H9 (cell line): ENCODE measurements at regions not wholly inside any gene's neighbourhood (a gene's known extent, or its start where the extent isn't known, plus 50 kb on each side); places are given as distances from the start of the nearest gene placed in this dataset.

ENCODE experiments used
- DNase-seq: peaks from one replicate; pipeline ENCODE4 v3.0.0-alpha.2; 2017
- H2AFZ ChIP-seq: one replicate; pipeline ENCODE4 v1.6.1; 2013; ENCODE audit warnings: mild to moderate bottlenecking, low read length, control low read depth, moderate library complexity
- H2AK5ac ChIP-seq: 2 replicates; pipeline ENCODE4 v1.6.1; 2013; ENCODE audit warnings: low read length, control low read depth, mixed read lengths; ENCODE audit not compliant: insufficient read length
- H2BK120ac ChIP-seq: one replicate; pipeline ENCODE4 v1.6.1; 2013; ENCODE audit warnings: low read depth, mild to moderate bottlenecking, low read length, control low read depth, inconsistent platforms; ENCODE audit not compliant: poor library complexity, severe bottlenecking
- H2BK12ac ChIP-seq: 2 replicates; pipeline ENCODE4 v1.6.1; 2013; ENCODE audit warnings: low read length, control low read depth, mixed read lengths, low read depth; ENCODE audit not compliant: insufficient read length
- H2BK15ac ChIP-seq: 2 replicates; pipeline ENCODE4 v1.6.1; 2013; ENCODE audit warnings: low read depth, low read length, control low read depth
- H2BK20ac ChIP-seq: one replicate; pipeline ENCODE4 v1.6.1; 2013; ENCODE audit warnings: low read depth, mild to moderate bottlenecking, low read length, control low read depth, inconsistent platforms; ENCODE audit not compliant: poor library complexity, severe bottlenecking
- H2BK5ac ChIP-seq: 2 replicates; pipeline ENCODE4 v1.6.1; 2013; ENCODE audit warnings: low read length, control low read depth, mixed read lengths; ENCODE audit not compliant: insufficient read length
- H3K14ac ChIP-seq: 2 replicates; pipeline ENCODE4 v1.6.1; 2013; ENCODE audit warnings: low read length, control low read depth; ENCODE audit not compliant: insufficient read depth
- H3K18ac ChIP-seq: 2 replicates; pipeline ENCODE4 v1.6.1; 2013; ENCODE audit warnings: low read depth, mild to moderate bottlenecking, mixed read lengths, low read length, control low read depth; ENCODE audit not compliant: insufficient read length
- H3K23ac ChIP-seq: 2 replicates; pipeline ENCODE4 v1.6.1; 2013; ENCODE audit warnings: low read length, control low read depth, mixed read lengths, low read depth; ENCODE audit not compliant: insufficient read length
- H3K23me2 ChIP-seq: 2 replicates; pipeline ENCODE4 v1.6.1; 2013; ENCODE audit warnings: low read depth, mild to moderate bottlenecking, mixed read lengths, low read length, control low read depth; ENCODE audit not compliant: insufficient read length, poor library complexity, severe bottlenecking
- H3K27ac ChIP-seq: 2 replicates; pipeline ENCODE4 v1.5.1; 2013; ENCODE audit warnings: low read length, control low read depth, mixed read lengths, low read depth; ENCODE audit not compliant: insufficient read length
- H3K27me3 ChIP-seq: 2 replicates; pipeline ENCODE4 v1.6.1; 2013; ENCODE audit warnings: low read length, control low read depth, inconsistent platforms; ENCODE audit not compliant: insufficient read depth
- H3K4ac ChIP-seq: 2 replicates; pipeline ENCODE4 v1.6.1; 2013; ENCODE audit warnings: low read depth, mild to moderate bottlenecking, control low read depth, inconsistent platforms, low read length, moderate library complexity
- H3K4me1 ChIP-seq: 2 replicates; pipeline ENCODE4 v1.6.1; 2013; ENCODE audit warnings: low read length, control low read depth, inconsistent platforms; ENCODE audit not compliant: insufficient read depth
- H3K4me2 ChIP-seq: 2 replicates; pipeline ENCODE4 v1.6.1; 2013; ENCODE audit warnings: low read length, control low read depth, mixed read lengths; ENCODE audit not compliant: insufficient read length, insufficient read depth
- H3K56ac ChIP-seq: 2 replicates; pipeline ENCODE4 v1.6.1; 2013; ENCODE audit warnings: low read depth, mild to moderate bottlenecking, mixed read lengths, low read length, control low read depth; ENCODE audit not compliant: insufficient read length
- H3K79me1 ChIP-seq: 2 replicates; pipeline ENCODE4 v1.6.1; 2013; ENCODE audit warnings: low read depth, mild to moderate bottlenecking, moderate library complexity, low read length, control low read depth, inconsistent platforms; ENCODE audit not compliant: insufficient read depth, poor library complexity, severe bottlenecking
- H3K79me2 ChIP-seq: 2 replicates; pipeline ENCODE4 v1.6.1; 2013; ENCODE audit warnings: low read length, control low read depth, inconsistent platforms; ENCODE audit not compliant: insufficient read depth
- H3K9ac ChIP-seq: 2 replicates; pipeline ENCODE4 v1.6.1; 2013; ENCODE audit warnings: low read length, control low read depth, mixed read lengths; ENCODE audit not compliant: insufficient read length; ENCODE audit errors: extremely low read depth
- H3K9me3 ChIP-seq: one replicate; pipeline ENCODE4 v1.6.1; 2013; ENCODE audit warnings: low read depth, low read length, inconsistent platforms; ENCODE audit not compliant: control insufficient read depth
- H3T11ph ChIP-seq: one replicate; pipeline ENCODE4 v1.6.1; 2013; ENCODE audit warnings: mild to moderate bottlenecking, low read length, control low read depth, inconsistent platforms
- H4K20me1 ChIP-seq: one replicate; pipeline ENCODE4 v1.6.1; 2013; ENCODE audit not compliant: control insufficient read depth, insufficient read length, insufficient read depth
- H4K5ac ChIP-seq: 2 replicates; pipeline ENCODE4 v1.6.1; 2013; ENCODE audit warnings: low read depth, mild to moderate bottlenecking, mixed read lengths, low read length, control low read depth; ENCODE audit not compliant: insufficient read length
- H4K8ac ChIP-seq: replicated peaks from 2 replicates; pipeline ENCODE4 v1.6.1; 2013; ENCODE audit warnings: low read length, control low read depth, mixed read lengths, low read depth; ENCODE audit not compliant: insufficient read length
- H4K91ac ChIP-seq: 2 replicates; pipeline ENCODE4 v1.6.1; 2013; ENCODE audit warnings: low read depth, mild to moderate bottlenecking, moderate library complexity, mixed read lengths, low read length, control low read depth; ENCODE audit not compliant: insufficient read length
- H3K27ac Mint-ChIP-seq, 3 experiments: 2 replicates in 2 of 3; 3 replicates in 1 of 3; pipeline ENCODE4 v1.8.0; 2020 to 2021; ENCODE audit warnings: mixed read lengths in 3 of 3, mild to moderate bottlenecking in 1 of 3, moderate library complexity in 1 of 3
- H3K27me3 Mint-ChIP-seq: 2 replicates; pipeline ENCODE4 v1.8.0; 2021; ENCODE audit warnings: low read depth, mild to moderate bottlenecking, moderate library complexity, mixed read lengths
- H3K36me3 Mint-ChIP-seq, 3 experiments: 2 replicates in 2 of 3; 3 replicates in 1 of 3; pipeline ENCODE4 v1.8.0; 2020 to 2021; ENCODE audit warnings: low read depth in 3 of 3, mixed read lengths in 3 of 3; ENCODE audit not compliant: insufficient read depth in 1 of 3
- H3K4me1 Mint-ChIP-seq, 2 experiments: 2 replicates each; pipeline ENCODE4 v1.8.0; 2020; ENCODE audit warnings: mixed read lengths in 2 of 2
- H3K4me3 Mint-ChIP-seq, 2 experiments: 2 replicates in 1 of 2; 3 replicates in 1 of 2; pipeline ENCODE4 v1.8.0; 2020 to 2021; ENCODE audit warnings: mild to moderate bottlenecking in 2 of 2, mixed read lengths in 2 of 2, moderate library complexity in 1 of 2
- H3K9me3 Mint-ChIP-seq, 2 experiments: 2 replicates in 1 of 2; 3 replicates in 1 of 2; pipeline ENCODE4 v1.8.0; 2020; ENCODE audit warnings: mild to moderate bottlenecking in 2 of 2, mixed read lengths in 2 of 2, moderate library complexity in 1 of 2
- CTCF ChIP-seq: fragments of 200-600 bp; sonication (generic); conservative IDR thresholded peaks from 3 replicates; pipeline ENCODE4 v1.8.0; 2021; ENCODE audit warnings: antibody characterized with exemption, mild to moderate bottlenecking
- WGBS: extraction: QIAGEN DNeasy Blood & Tissue Kit; methylation state at CpG from one replicate; pipeline ENCODE4 v1.1.7; 2013; ENCODE audit warnings: missing lambda C conversion rate, low lambda C conversion rate, mixed read lengths; ENCODE audit not compliant: insufficient read length; ENCODE audit errors: extremely low coverage; 5-methylcytosine and 5-hydroxymethylcytosine counted together

DNA sequence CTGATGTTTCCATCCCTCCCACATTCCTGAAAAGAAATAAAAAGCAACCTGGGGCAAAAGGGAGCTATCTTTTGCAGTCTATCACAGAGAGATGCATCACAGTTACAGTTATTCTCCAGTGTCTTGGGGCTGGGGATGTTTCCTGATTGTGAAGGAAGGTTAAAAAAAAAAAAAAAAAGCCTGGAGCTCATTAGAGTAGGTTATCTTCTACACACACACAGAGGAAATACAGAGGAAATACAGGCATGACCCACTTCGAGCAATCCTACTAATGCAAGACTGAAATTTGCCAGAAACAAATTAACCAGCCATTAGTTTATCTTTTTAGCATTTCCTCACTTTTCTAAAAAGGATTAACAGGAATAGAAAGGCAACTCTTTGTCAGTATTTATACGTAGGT, 89.4 kb upstream of the CLMP start:
- H3K9me3 ChIP-seq: no peaks in the 10 kb centered on the region
- H3T11ph ChIP-seq: no peak overlapping the region
- H2BK15ac ChIP-seq: no peak overlapping the region
- H3K14ac ChIP-seq: no peak overlapping the region
- H3K27ac ChIP-seq: no peak overlapping the region
- H2BK120ac ChIP-seq: no peak overlapping the region
- WGBS: no CpG with 5 or more reads among the region's 2 CpGs
- peaks cover 2 to 6% of the 10 kb centered on the region in 2 experiments; a peak in 3 of 5 replicates for H3K9me3 Mint-ChIP-seq
- H3K4me2 ChIP-seq: no peak overlapping the region
- H3K23me2 ChIP-seq: no peaks in the 10 kb centered on the region
- DNase-seq: no peak
- H2AK5ac ChIP-seq: no peak overlapping the region
- TF ChIP-seq CTCF: no peak
- peaks cover 8% of the 10 kb centered on the region for H3K27me3 Mint-ChIP-seq
- H3K27me3 ChIP-seq: no peaks in the 10 kb centered on the region
- H3K56ac ChIP-seq: no peak overlapping the region
- no peak overlapping the region for H2BK12ac ChIP-seq
- no peaks in the 10 kb centered on the region for H3K79me1 ChIP-seq
- no peaks in the 10 kb centered on the region; a peak in 1 of 7 replicates for H3K36me3 Mint-ChIP-seq
- H3K9ac ChIP-seq: no peak overlapping the region
- no peak overlapping the region for H2BK20ac ChIP-seq
- no peak overlapping the region for H3K18ac ChIP-seq
- H4K5ac ChIP-seq: no peak overlapping the region
- no peak overlapping the region for H3K4ac ChIP-seq
- no peak overlapping the region for H3K27ac Mint-ChIP-seq
- no peak overlapping the region for H4K8ac ChIP-seq
- no peak overlapping the region for H3K4me3 Mint-ChIP-seq
- no peaks in the 10 kb centered on the region for H4K20me1 ChIP-seq
- H3K79me2 ChIP-seq: no peaks in the 10 kb centered on the region
- H3K4me1 ChIP-seq: no peaks in the 10 kb centered on the region
- peaks cover 8 to 10% of the 10 kb centered on the region in 2 experiments for H3K4me1 Mint-ChIP-seq
- no peak overlapping the region for H2BK5ac ChIP-seq
- no peak overlapping the region for H3K23ac ChIP-seq
- H2AFZ ChIP-seq: no peak overlapping the region
- no peak overlapping the region for H4K91ac ChIP-seq
